HG03175 (cell line): ENCODE measurements at regions not wholly inside any gene's neighbourhood (a gene's known extent, or its start where the extent isn't known, plus 50 kb on each side); places are given as distances from the start of the nearest gene placed in this dataset.
A peak's percentile ranks its signal among the peaks of the same experiment; 100 is the strongest.

ENCODE experiments used
- ATAC-seq: cut with Tn5 transposase; IDR thresholded peaks from one replicate; pipeline ENCODE4 v1.9.1; 2021; ENCODE audit warnings: mild to moderate bottlenecking, moderate library complexity; ENCODE audit not compliant: unreplicated experiment

DNA sequence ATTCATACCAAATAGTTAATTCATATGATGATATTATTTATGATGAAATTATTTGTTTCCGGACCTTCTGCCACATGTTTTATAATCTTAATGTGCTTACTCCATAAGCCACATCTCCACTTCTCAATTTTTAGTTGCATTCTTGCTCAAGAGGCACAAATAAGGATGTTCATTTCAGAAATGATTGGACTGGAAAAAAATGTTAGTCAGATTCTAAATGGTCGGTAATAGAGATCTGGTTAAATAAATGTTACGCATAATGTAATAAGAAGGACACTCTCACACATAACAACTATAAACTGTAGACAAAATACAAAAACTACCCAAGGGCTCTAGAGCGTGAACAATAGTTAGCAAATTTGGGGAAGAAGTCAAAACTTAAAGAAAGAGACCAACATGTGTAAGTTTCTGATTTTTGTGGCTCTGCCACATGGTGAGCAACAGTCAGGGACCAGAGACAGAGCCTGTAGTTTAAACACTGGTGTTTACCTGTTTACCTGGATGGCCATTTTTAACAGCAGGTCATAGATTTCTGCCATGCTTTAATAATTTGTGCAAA is 554.3 kb upstream of the CLINT1 start:
- no peak for ATAC-seq

- ATAC-seq, result no peak
Observed at GRCh38 chr5:158410976-158411375, 552.0 kb upstream of the CLINT1 start.

DNA sequence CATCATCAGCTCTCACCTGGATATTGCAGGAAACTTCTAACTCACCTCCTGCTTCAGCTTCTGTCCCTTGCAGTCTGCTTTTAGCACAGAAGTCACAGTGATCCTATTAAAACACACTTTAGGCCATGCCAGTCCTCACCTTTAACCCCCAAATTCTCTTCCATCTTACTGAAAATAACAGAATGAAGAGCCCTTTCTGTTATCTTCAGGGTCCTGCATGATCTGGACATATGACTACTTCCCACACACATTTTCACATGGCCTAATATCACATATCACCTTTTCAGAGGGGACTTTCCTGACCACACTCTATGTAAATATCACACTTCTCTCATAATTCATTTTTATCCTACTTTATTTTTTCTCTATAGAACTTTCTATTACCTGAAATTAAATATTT is 550.6 kb upstream of the CLINT1 start:
- peak; percentile 81 for ATAC-seq

DNA sequence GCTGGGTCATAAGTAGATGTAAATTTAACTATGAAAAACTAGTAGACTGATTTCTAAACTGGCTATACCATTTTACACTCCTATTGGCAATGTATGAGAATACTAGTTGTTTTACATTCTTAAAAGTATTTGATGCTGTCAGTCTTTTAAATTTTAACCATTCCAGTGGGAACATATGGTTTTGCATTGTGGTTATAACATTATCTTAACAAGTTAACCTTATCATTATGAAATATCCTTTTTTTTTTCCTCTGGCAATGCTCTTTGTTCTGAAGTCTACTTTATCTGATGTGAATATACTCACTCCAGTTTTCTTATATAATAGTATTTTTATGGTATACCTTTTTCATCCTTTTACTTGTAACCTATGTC is 548.9 kb upstream of the CLINT1 start:
- ATAC-seq, result no peak

GRCh38 chr5:158406884-158407823 is 548.2 kb upstream of the CLINT1 start:
- peak; percentile 50 for ATAC-seq

GRCh38 chr5:158398360-158399201 is 539.6 kb upstream of the CLINT1 start:
- ATAC-seq, result peak; percentile 86

GRCh38 chr5:158397278-158397677 is 538.3 kb upstream of the CLINT1 start:
- no peak for ATAC-seq

GRCh38 chr5:158394102-158394501 is 535.2 kb upstream of the CLINT1 start:
- no peak for ATAC-seq

GRCh38 chr5:158393457-158393856 is 534.5 kb upstream of the CLINT1 start:
- no peak for ATAC-seq

DNA sequence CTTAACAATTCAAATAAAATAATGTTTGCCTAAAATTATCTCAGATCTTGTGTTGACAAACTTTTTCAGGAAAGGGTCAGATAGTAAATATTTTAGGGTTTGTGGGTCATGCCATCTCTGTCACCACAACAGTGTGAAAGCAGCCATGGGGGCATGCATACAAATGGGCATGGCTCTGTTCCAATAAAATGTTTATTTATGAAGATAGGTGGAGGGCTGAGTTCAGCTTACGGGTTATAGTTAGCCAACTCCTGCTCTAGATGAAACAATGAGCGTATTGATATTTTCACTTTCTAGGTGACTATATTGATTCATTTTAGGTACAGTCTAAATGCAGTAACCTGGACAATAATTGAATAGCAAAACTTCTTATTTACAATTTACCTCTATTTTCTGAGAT is 533.8 kb upstream of the CLINT1 start:
- no peak for ATAC-seq

GRCh38 chr5:158390577-158390976 is 531.6 kb upstream of the CLINT1 start:
- peak; percentile 85 for ATAC-seq

GRCh38 chr5:158389786-158390185 is 530.8 kb upstream of the CLINT1 start:
- no peak for ATAC-seq

DNA sequence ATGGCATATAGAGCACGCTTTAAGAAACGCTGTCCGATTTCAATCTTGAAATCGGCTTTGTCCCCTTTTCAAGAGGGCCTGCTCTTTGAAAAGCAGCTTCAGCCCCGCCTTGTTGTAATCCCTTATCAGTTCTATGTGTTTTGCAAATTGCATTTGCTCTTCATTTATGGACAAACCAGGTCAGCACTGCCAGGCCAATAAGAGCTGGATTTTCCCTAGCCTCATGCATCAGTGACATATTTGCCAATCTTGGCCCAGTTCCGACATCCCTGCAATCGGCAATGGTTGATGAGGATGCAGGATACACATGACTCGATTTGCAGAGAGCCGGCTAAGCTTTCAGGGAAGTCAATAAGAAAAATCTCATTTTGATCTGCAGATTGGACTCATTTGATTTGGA is 529.1 kb upstream of the CLINT1 start:
- ATAC-seq, result no peak

- ATAC-seq, result no peak
Observed at GRCh38 chr5:158387499-158387898, 528.6 kb upstream of the CLINT1 start.

GRCh38 chr5:158385982-158386381 is 527.0 kb upstream of the CLINT1 start:
- no peak for ATAC-seq

GRCh38 chr5:158384535-158385481 is 525.9 kb upstream of the CLINT1 start:
- no peak for ATAC-seq

DNA sequence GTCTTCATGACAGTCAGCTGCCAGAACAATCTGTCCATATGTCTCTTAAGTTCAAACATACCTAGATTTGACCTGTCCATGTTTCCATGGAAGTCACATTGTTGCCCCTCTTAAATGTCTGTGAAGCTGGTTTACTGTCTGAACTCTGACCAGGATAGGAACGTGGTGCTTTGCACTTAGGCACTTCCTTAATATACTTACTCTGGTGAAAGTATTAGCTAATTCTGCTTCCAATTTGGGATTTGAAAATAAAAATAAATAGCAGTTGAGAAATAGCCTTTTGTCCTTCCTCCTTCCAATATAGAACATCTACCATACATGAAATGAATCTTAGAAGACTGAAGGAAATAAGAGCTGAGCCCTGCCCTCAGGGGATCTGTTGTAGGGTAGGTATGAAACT is 524.5 kb upstream of the CLINT1 start:
- no peak for ATAC-seq

- ATAC-seq, result peak; percentile 94
Observed at GRCh38 chr5:158382473-158382872, 523.5 kb upstream of the CLINT1 start.

GRCh38 chr5:158381614-158382160 is 522.7 kb upstream of the CLINT1 start:
- no peak for ATAC-seq

- ATAC-seq, result no peak
Observed at GRCh38 chr5:158380661-158381060, 521.7 kb upstream of the CLINT1 start.
